Left hindlimb (tissue), 1 donor: ENCODE measurements at regions not wholly inside any gene's neighbourhood (a gene's known extent, or its start where the extent isn't known, plus 50 kb on each side); places are given as distances from the start of the nearest gene placed in this dataset.
"Not testable (repeated sequence)": the region's sequence is repeated elsewhere in the genome, so short reads cannot be mapped to it uniquely, and the experiment has no call there.

Source experiments
- DNase-seq: peaks from one replicate; pipeline ENCODE4 v3.0.0-alpha.2; 2018

- DNase-seq: no peak
These were observed 300.0 kb upstream of the DDI1 start for GRCh38 chr11:103736315-103737036.

GRCh38 chr11:103737037-103737622 lies 299.3 kb upstream of the DDI1 start:
- DNase-seq: peak; percentile 33

- no peak for DNase-seq
These were observed 298.7 kb upstream of the DDI1 start for GRCh38 chr11:103737747-103738146.

GRCh38 chr11:103739074-103739796 lies 297.2 kb upstream of the DDI1 start:
- DNase-seq: not testable (repeated sequence)

- DNase-seq: no peak
These were observed 291.8 kb upstream of the DDI1 start for GRCh38 chr11:103744496-103745153.

- no peak for DNase-seq
These were observed 287.3 kb upstream of the DDI1 start for GRCh38 chr11:103749158-103749557.

- no peak for DNase-seq
These were observed 267.6 kb upstream of the DDI1 start for GRCh38 chr11:103768816-103769215.

- no peak for DNase-seq
These were observed 263.4 kb upstream of the DDI1 start for GRCh38 chr11:103773059-103773458.

- no peak for DNase-seq
These were observed 262.9 kb upstream of the DDI1 start for GRCh38 chr11:103773537-103773936.

GRCh38 chr11:103779054-103779453 lies 257.4 kb upstream of the DDI1 start:
- no peak for DNase-seq

GRCh38 chr11:103789952-103790351 lies 246.5 kb upstream of the DDI1 start:
- DNase-seq: no peak

- DNase-seq: no peak
These were observed 243.4 kb upstream of the DDI1 start for GRCh38 chr11:103792981-103793468.

- no peak for DNase-seq
These were observed 242.2 kb upstream of the DDI1 start for GRCh38 chr11:103794262-103794661.

- no peak for DNase-seq
These were observed 238.4 kb upstream of the DDI1 start for GRCh38 chr11:103798026-103798425.

GRCh38 chr11:103798446-103798845 lies 238.0 kb upstream of the DDI1 start:
- DNase-seq: no peak

- no peak for DNase-seq
These were observed 235.9 kb upstream of the DDI1 start for GRCh38 chr11:103800406-103801114.

- no peak for DNase-seq
These were observed 233.4 kb upstream of the DDI1 start for GRCh38 chr11:103803062-103803461.

GRCh38 chr11:103805688-103806009 lies 230.8 kb upstream of the DDI1 start:
- DNase-seq: no peak

- no peak for DNase-seq
These were observed 230.1 kb upstream of the DDI1 start for GRCh38 chr11:103806130-103806895.

- DNase-seq: no peak
These were observed 228.6 kb upstream of the DDI1 start for GRCh38 chr11:103807806-103808205.

- no peak for DNase-seq
These were observed 228.2 kb upstream of the DDI1 start for GRCh38 chr11:103808252-103808651.

- DNase-seq: no peak
These were observed 224.5 kb upstream of the DDI1 start for GRCh38 chr11:103811870-103812455.
